Mesenchymal stem cell (in vitro differentiated cells and primary cell): ENCODE measurements at regions not wholly inside any gene's neighbourhood (a gene's known extent, or its start where the extent isn't known, plus 50 kb on each side); places are given as distances from the start of the nearest gene placed in this dataset.

Experiments
- DNase-seq: peaks from one replicate; pipeline ENCODE4 v3.0.0-alpha.2; 2013
- H2AFZ ChIP-seq: one replicate; pipeline ENCODE4 v1.6.1; 2013; ENCODE audit warnings: low read depth, mild to moderate bottlenecking, control low read depth, inconsistent platforms, low read length, moderate library complexity
- H2AK5ac ChIP-seq: 2 replicates; pipeline ENCODE4 v1.6.1; 2013; ENCODE audit warnings: low read length, moderate library complexity, mild to moderate bottlenecking, inconsistent platforms; ENCODE audit not compliant: severe bottlenecking
- H2BK120ac ChIP-seq: one replicate; pipeline ENCODE4 v1.6.1; 2013; ENCODE audit warnings: low read depth, mild to moderate bottlenecking, inconsistent platforms, low read length, moderate library complexity
- H2BK12ac ChIP-seq, 2 experiments: one replicate each; pipeline ENCODE4 v1.6.1; 2013; ENCODE audit warnings: inconsistent platforms in 2 of 2, low read length in 2 of 2, mild to moderate bottlenecking in 2 of 2, moderate library complexity in 2 of 2, control low read depth in 1 of 2
- H2BK15ac ChIP-seq: one replicate; pipeline ENCODE4 v1.6.1; 2013; ENCODE audit warnings: mild to moderate bottlenecking, low read depth, inconsistent platforms; ENCODE audit not compliant: poor library complexity, severe bottlenecking
- H2BK5ac ChIP-seq: 2 replicates; pipeline ENCODE4 v1.6.1; 2013; ENCODE audit warnings: low read depth, mild to moderate bottlenecking, low read length, control low read depth, inconsistent platforms; ENCODE audit not compliant: poor library complexity, severe bottlenecking
- H3K14ac ChIP-seq, 2 experiments: one replicate each; pipeline ENCODE4 v1.6.1; 2013; ENCODE audit warnings: inconsistent platforms in 2 of 2, low read length in 2 of 2, control low read depth in 1 of 2, mild to moderate bottlenecking in 1 of 2, moderate library complexity in 1 of 2
- H3K18ac ChIP-seq, 2 experiments: one replicate each; pipeline ENCODE4 v1.6.1; 2013; ENCODE audit warnings: inconsistent platforms in 2 of 2, low read length in 2 of 2, control low read depth in 1 of 2, low read depth in 1 of 2, mild to moderate bottlenecking in 1 of 2
- H3K23ac ChIP-seq, 2 experiments: one replicate each; pipeline ENCODE4 v1.6.1; 2013; ENCODE audit warnings: inconsistent platforms in 2 of 2, low read length in 2 of 2, mild to moderate bottlenecking in 2 of 2, moderate library complexity in 2 of 2, control low read depth in 1 of 2
- H3K27ac ChIP-seq: 2 replicates; pipeline ENCODE4 v1.5.1; 2013; ENCODE audit warnings: mild to moderate bottlenecking, moderate library complexity, low read length, control low read depth, inconsistent platforms; ENCODE audit not compliant: poor library complexity, severe bottlenecking
- H3K27me3 ChIP-seq, 2 experiments: 2 replicates each; pipeline versions ENCODE4 v1.6.1 to v1.7.0; 2013; ENCODE audit warnings: low read length in 2 of 2, mild to moderate bottlenecking in 2 of 2, moderate library complexity in 2 of 2, control low read depth in 1 of 2, inconsistent platforms in 1 of 2; ENCODE audit not compliant: control insufficient read depth in 1 of 2, insufficient read depth in 1 of 2
- H3K36me3 ChIP-seq, 2 experiments: 2 replicates each; pipeline versions ENCODE4 v1.6.1 to v1.7.0; 2013; ENCODE audit warnings: low read length in 2 of 2, control low read depth in 1 of 2, inconsistent platforms in 1 of 2, low read depth in 1 of 2, mild to moderate bottlenecking in 1 of 2; ENCODE audit not compliant: insufficient read depth in 2 of 2, control insufficient read depth in 1 of 2
- H3K4ac ChIP-seq, 2 experiments: one replicate each; pipeline ENCODE4 v1.6.1; 2013; ENCODE audit warnings: inconsistent platforms in 2 of 2, low read length in 2 of 2, mild to moderate bottlenecking in 2 of 2, moderate library complexity in 2 of 2, control low read depth in 1 of 2, low read depth in 1 of 2
- H3K4me1 ChIP-seq: 2 replicates; pipeline ENCODE4 v1.6.1; 2013; ENCODE audit warnings: low read depth, low read length, control low read depth; ENCODE audit not compliant: control insufficient read depth, insufficient read depth
- H3K4me2 ChIP-seq: 2 replicates; pipeline ENCODE4 v1.6.1; 2013; ENCODE audit warnings: low read length, mild to moderate bottlenecking, inconsistent platforms; ENCODE audit not compliant: poor library complexity, severe bottlenecking
- H3K4me3 ChIP-seq, 2 experiments: 2 replicates each; pipeline versions ENCODE4 v1.5.1 to v1.7.0; 2013; ENCODE audit warnings: low read length in 2 of 2, mild to moderate bottlenecking in 2 of 2, control low read depth in 1 of 2, low read depth in 1 of 2; ENCODE audit not compliant: insufficient read depth in 1 of 2
- H3K79me1 ChIP-seq: replicated peaks from 2 replicates; pipeline ENCODE4 v1.6.1; 2013; ENCODE audit warnings: mild to moderate bottlenecking, control low read depth, low read length, inconsistent platforms; ENCODE audit not compliant: poor library complexity, severe bottlenecking
- H3K9ac ChIP-seq: 2 replicates; pipeline ENCODE4 v1.7.0; 2013; ENCODE audit warnings: mild to moderate bottlenecking, low read length, moderate library complexity
- H3K9me3 ChIP-seq: 2 replicates; pipeline ENCODE4 v1.7.0; 2013; ENCODE audit warnings: mild to moderate bottlenecking, low read length; ENCODE audit not compliant: control insufficient read depth
- H4K8ac ChIP-seq: one replicate; pipeline ENCODE4 v1.6.1; 2013; ENCODE audit warnings: inconsistent platforms, mild to moderate bottlenecking, low read length, moderate library complexity
- H4K91ac ChIP-seq: one replicate; pipeline ENCODE4 v1.6.1; 2013; ENCODE audit warnings: mild to moderate bottlenecking, low read length, inconsistent platforms
- WGBS: methylation state at CpG from one replicate; pipeline ENCODE4 v1.1.7; 2013; ENCODE audit warnings: mixed read lengths; 5-methylcytosine and 5-hydroxymethylcytosine counted together

- peaks cover 6% of the 10 kb centered on the region for H3K4me1 ChIP-seq
- H3K18ac ChIP-seq, result no peak overlapping the region
- no peak overlapping the region for H2BK12ac ChIP-seq
- no peak overlapping the region for H3K27ac ChIP-seq
- no peak overlapping the region for H4K8ac ChIP-seq
- H3K4ac ChIP-seq, result no peak overlapping the region
- no peak overlapping the region for H2AK5ac ChIP-seq
- H3K4me2 ChIP-seq, result no peak overlapping the region
- no peak overlapping the region for H2BK15ac ChIP-seq
- no peaks in the 10 kb centered on the region for H3K79me1 ChIP-seq
- H2BK120ac ChIP-seq, result no peak overlapping the region
- WGBS, result 75% methylated on average over 1 of the region's 1 CpG
- no peak overlapping the region for H3K23ac ChIP-seq
- H3K9ac ChIP-seq, result no peak overlapping the region
- DNase-seq, result no peak
- no peak overlapping the region for H3K4me3 ChIP-seq
- no peaks in the 10 kb centered on the region for H3K27me3 ChIP-seq
- H2BK5ac ChIP-seq, result no peak overlapping the region
- H3K36me3 ChIP-seq, result peaks cover 0 to 11% of the 10 kb centered on the region in 2 experiments
- H3K14ac ChIP-seq, result no peak overlapping the region
- no peak overlapping the region for H2AFZ ChIP-seq
- peaks cover 1% of the 10 kb centered on the region for H3K9me3 ChIP-seq
- H4K91ac ChIP-seq, result no peak overlapping the region
These were observed 176.2 kb upstream of the ANKRD28 start for GRCh38 chr3:15973940-15974339.

GRCh38 chr3:15974647-15975046, 176.9 kb upstream of the ANKRD28 start:
- Histone ChIP-seq H2AK5ac (no peak overlapping the region), H3K18ac (no peak overlapping the region), H3K79me1 (no peaks in the 10 kb centered on the region), H3K9me3 (peaks cover 8% of the 10 kb centered on the region), H2BK12ac (no peak overlapping the region), H4K91ac (no peak overlapping the region), H3K4me1 (peaks cover 6% of the 10 kb centered on the region), H3K9ac (no peak overlapping the region), H2AFZ (no peak overlapping the region), H3K23ac (no peak overlapping the region), H3K4ac (no peak overlapping the region), H3K36me3 (peaks cover 0 to 11% of the 10 kb centered on the region in 2 experiments), H3K14ac (no peak overlapping the region), H2BK15ac (no peak overlapping the region), H4K8ac (no peak overlapping the region), H3K4me3 (no peak overlapping the region), H2BK5ac (no peak overlapping the region), H3K27ac (no peak overlapping the region), H3K4me2 (no peak overlapping the region), H2BK120ac (no peak overlapping the region), H3K27me3 (no peaks in the 10 kb centered on the region)
- WGBS, result 47% methylated on average over 2 of the region's 6 CpGs
- no peak for DNase-seq

GRCh38 chr3:15976524-15976923, 178.7 kb upstream of the ANKRD28 start:
- Histone ChIP-seq H2BK12ac (peak overlapping the region; percentile 69 to 71), H2AK5ac (peak overlapping the region; percentile 5), H3K9ac (peak overlapping the region; percentile 24), H3K27me3 (no peaks in the 10 kb centered on the region), H2BK120ac (no peak overlapping the region), H3K18ac (peak overlapping the region; percentile 14 to 37), H3K79me1 (no peaks in the 10 kb centered on the region), H2BK5ac (no peak overlapping the region), H3K4me2 (no peak overlapping the region), H3K27ac (no peak overlapping the region), H2BK15ac (no peak overlapping the region), H3K4me1 (peaks cover 6% of the 10 kb centered on the region), H3K14ac (no peak overlapping the region), H3K4ac (peak overlapping the region in 1 of 2 experiments; percentile 43), H3K4me3 (no peak overlapping the region), H3K9me3 (peaks cover 8% of the 10 kb centered on the region), H2AFZ (no peak overlapping the region), H4K8ac (peak overlapping the region; percentile 80), H4K91ac (peak overlapping the region; percentile 72), H3K36me3 (no peaks in the 10 kb centered on the region), H3K23ac (no peak overlapping the region)
- no peak for DNase-seq
- WGBS, result 50% methylated on average over 1 of the region's 2 CpGs

- Histone ChIP-seq H2BK120ac (no peak overlapping the region), H2BK12ac (no peak overlapping the region), H3K23ac (no peak overlapping the region), H3K79me1 (no peaks in the 10 kb centered on the region), H2BK15ac (no peak overlapping the region), H3K14ac (no peak overlapping the region), H4K8ac (no peak overlapping the region), H3K9me3 (peaks cover 8% of the 10 kb centered on the region), H3K4ac (no peak overlapping the region), H3K4me3 (no peak overlapping the region), H3K27ac (no peak overlapping the region), H4K91ac (no peak overlapping the region), H3K4me2 (no peak overlapping the region), H2BK5ac (no peak overlapping the region), H2AK5ac (no peak overlapping the region), H3K4me1 (peaks cover 6% of the 10 kb centered on the region), H2AFZ (no peak overlapping the region), H3K18ac (no peak overlapping the region), H3K9ac (peak overlapping the region; percentile 24), H3K36me3 (no peaks in the 10 kb centered on the region), H3K27me3 (no peaks in the 10 kb centered on the region)
- DNase-seq, result no peak
- no CpG with 5 or more reads among the region's 1 CpG for WGBS
These were observed 179.3 kb upstream of the ANKRD28 start for GRCh38 chr3:15977090-15977489.
